ENCODE measurements at regions not wholly inside any gene's neighbourhood (a gene's known extent, or its start where the extent isn't known, plus 50 kb on each side); places are given as distances from the start of the nearest gene placed in this dataset.

DNA sequence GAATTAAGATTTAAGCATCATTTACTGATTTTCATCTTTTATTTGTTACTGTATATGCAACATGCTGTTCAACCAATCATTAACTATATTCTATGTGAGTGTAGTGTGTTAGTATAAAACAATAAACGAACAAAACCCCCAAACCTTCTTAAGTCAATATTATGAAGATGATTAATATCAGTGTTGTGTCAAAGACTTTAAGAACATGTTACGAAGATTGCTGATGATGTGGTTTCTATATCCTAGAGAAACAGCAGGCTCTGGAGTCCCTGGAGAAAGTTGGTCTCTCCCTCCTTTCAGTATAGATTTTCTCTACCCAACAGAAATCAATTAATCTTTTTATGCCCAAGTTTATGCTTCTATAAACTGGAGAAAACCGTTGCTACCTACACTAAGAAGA is 393.8 kb upstream of the HSF2 start:
- TF ChIP-seq, protein P1, sequence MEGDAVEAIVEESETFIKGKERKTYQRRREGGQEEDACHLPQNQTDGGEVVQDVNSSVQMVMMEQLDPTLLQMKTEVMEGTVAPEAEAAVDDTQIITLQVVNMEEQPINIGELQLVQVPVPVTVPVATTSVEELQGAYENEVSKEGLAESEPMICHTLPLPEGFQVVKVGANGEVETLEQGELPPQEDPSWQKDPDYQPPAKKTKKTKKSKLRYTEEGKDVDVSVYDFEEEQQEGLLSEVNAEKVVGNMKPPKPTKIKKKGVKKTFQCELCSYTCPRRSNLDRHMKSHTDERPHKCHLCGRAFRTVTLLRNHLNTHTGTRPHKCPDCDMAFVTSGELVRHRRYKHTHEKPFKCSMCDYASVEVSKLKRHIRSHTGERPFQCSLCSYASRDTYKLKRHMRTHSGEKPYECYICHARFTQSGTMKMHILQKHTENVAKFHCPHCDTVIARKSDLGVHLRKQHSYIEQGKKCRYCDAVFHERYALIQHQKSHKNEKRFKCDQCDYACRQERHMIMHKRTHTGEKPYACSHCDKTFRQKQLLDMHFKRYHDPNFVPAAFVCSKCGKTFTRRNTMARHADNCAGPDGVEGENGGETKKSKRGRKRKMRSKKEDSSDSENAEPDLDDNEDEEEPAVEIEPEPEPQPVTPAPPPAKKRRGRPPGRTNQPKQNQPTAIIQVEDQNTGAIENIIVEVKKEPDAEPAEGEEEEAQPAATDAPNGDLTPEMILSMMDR (IDR thresholded peaks at IDR 0.05; ENCODE audit: unreplicated experiment), result no peak
- no peak overlapping the region for H3K4me3 Mint-ChIP-seq (ENCODE audit: unreplicated experiment)
- H3K9me3 Mint-ChIP-seq (ENCODE audit: unreplicated experiment), result no peaks in the 10 kb centered on the region
- no peaks in the 10 kb centered on the region for H3K36me3 Mint-ChIP-seq (ENCODE audit: low read depth, unreplicated experiment)
- no peak overlapping the region for H3K27ac Mint-ChIP-seq (ENCODE audit: unreplicated experiment)
- DNase-seq (ENCODE audit: low spot score), result no peak
- no peaks in the 10 kb centered on the region for H3K4me1 Mint-ChIP-seq (ENCODE audit: unreplicated experiment)
- no peaks in the 10 kb centered on the region for H3K27me3 Mint-ChIP-seq (ENCODE audit: unreplicated experiment)

DNA sequence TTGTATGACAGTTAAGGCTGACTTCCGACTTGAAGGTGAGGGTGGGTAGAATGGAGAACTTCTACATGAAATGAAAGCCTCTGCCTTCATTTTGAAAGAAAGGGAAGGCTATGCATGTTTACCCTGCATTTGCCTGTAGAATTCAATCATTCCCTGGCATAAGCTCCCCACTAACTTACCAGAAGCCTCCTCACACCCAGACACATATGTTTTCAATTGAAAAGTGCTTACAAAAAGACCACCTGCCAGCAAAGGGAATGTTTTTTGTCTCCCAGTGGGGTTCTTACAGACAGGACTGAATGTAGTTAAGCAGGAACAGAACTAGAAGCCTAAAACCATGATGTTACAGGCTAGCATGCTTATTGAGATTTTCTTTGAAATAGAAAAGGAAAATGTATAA is 392.1 kb upstream of the HSF2 start:
- TF ChIP-seq, protein P1 (IDR thresholded peaks at IDR 0.05; ENCODE audit: unreplicated experiment), result no peak
- no peak for DNase-seq (ENCODE audit: low spot score)
- Mint-ChIP-seq H3K27ac (ENCODE audit: unreplicated experiment) (no peak overlapping the region), H3K9me3 (ENCODE audit: unreplicated experiment) (no peaks in the 10 kb centered on the region), H3K27me3 (ENCODE audit: unreplicated experiment) (no peaks in the 10 kb centered on the region), H3K36me3 (ENCODE audit: low read depth, unreplicated experiment) (no peaks in the 10 kb centered on the region), H3K4me3 (ENCODE audit: unreplicated experiment) (no peak overlapping the region), H3K4me1 (ENCODE audit: unreplicated experiment) (no peaks in the 10 kb centered on the region)

DNA sequence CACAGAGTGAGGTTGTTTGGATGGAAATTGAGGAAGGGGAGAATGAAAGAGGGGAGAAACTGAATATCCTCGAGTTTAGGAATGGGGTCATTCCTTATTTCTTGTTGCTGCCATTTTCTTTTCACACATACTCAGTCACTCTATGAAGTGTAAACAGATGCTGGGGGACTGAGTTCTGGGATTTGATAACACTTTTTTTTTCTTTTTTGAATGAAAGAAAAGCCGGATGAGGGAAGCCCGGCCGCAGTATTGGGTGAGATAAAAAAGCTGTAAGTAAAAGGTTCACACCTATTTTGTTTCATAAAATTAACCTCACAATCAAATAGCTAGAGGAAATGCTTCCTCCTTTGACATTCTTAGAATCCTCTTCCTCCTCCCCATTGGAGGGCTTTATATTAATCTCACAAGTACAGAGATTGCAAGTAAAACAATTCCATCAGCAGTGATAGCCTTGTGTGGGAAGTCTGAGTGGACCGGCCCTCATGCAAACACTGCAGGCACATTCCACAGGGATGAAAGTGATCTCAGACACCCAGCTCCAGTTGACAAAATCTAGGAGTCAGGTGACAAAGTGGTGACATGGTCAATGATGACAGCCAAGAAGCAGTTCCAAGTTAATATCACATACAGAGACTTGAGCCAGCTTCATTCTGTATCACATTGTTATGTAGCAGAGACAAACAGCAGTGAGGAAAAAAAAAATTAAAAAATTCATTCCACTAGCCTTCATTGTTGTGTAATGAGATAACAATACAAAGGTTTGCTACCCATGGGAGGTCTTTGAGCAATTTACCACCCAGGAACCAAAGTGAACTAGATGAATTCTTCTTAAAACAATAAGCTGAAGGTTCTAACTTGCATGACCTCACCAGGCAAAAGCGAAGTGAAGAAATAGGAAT is 391.1 kb upstream of the HSF2 start:
- no peak overlapping the region for H3K4me3 Mint-ChIP-seq (ENCODE audit: unreplicated experiment)
- no peak overlapping the region for H3K27ac Mint-ChIP-seq (ENCODE audit: unreplicated experiment)
- H3K4me1 Mint-ChIP-seq (ENCODE audit: unreplicated experiment), result no peaks in the 10 kb centered on the region
- no peaks in the 10 kb centered on the region for H3K9me3 Mint-ChIP-seq (ENCODE audit: unreplicated experiment)
- no peaks in the 10 kb centered on the region for H3K36me3 Mint-ChIP-seq (ENCODE audit: low read depth, unreplicated experiment)
- H3K27me3 Mint-ChIP-seq (ENCODE audit: unreplicated experiment), result no peaks in the 10 kb centered on the region
- no peak for DNase-seq (ENCODE audit: low spot score)
- TF ChIP-seq, protein P1 (IDR thresholded peaks at IDR 0.05; ENCODE audit: unreplicated experiment), result no peak

DNA sequence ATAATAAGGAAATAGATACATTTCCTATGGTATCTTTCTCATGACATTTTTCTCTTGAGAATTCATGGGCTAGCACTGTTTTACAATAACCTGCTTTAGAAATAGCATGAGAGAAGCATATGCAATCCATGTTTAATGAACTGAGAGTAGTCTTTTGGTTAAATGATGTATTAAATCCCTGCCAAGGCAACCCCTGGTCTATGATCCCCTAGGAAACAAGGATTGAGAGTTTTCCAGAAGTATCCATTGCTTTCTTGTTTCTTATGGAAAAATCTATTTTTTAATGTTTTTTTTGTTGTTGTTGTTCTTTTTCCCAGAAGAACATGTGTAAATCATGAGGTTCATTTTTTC is 390.5 kb upstream of the HSF2 start:
- Mint-ChIP-seq H3K9me3 (ENCODE audit: unreplicated experiment) (no peaks in the 10 kb centered on the region), H3K4me1 (ENCODE audit: unreplicated experiment) (no peaks in the 10 kb centered on the region), H3K27me3 (ENCODE audit: unreplicated experiment) (no peaks in the 10 kb centered on the region), H3K4me3 (ENCODE audit: unreplicated experiment) (no peak overlapping the region), H3K27ac (ENCODE audit: unreplicated experiment) (no peak overlapping the region), H3K36me3 (ENCODE audit: low read depth, unreplicated experiment) (no peaks in the 10 kb centered on the region)
- no peak for DNase-seq (ENCODE audit: low spot score)
- TF ChIP-seq, protein P1 (IDR thresholded peaks at IDR 0.05; ENCODE audit: unreplicated experiment), result no peak

DNA sequence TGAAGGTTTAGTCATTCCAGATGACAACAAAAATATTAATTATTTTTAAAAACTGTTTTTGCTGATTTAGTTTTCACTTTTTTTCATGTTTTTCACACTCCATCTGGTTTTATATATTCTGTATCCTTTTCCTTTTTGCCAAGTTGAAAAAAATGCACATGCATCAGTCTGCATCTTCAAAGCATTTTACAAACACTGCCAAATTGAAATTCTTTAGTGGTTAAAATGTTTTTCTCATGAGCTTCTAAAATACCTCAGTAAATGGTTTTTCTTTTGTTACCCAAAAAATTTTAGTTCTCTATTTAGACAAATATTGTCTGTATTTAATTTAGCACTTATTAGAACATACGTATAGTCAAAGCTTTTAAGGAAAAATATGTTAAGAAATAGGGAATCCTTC is 386.9 kb upstream of the HSF2 start:
- no peak for DNase-seq (ENCODE audit: low spot score)

More for the DNA sequence above, 386.9 kb upstream of the HSF2 start:
- H3K9me3 Mint-ChIP-seq (ENCODE audit: unreplicated experiment), result no peaks in the 10 kb centered on the region
- no peaks in the 10 kb centered on the region for H3K4me1 Mint-ChIP-seq (ENCODE audit: unreplicated experiment)
- no peaks in the 10 kb centered on the region for H3K27me3 Mint-ChIP-seq (ENCODE audit: unreplicated experiment)
- H3K36me3 Mint-ChIP-seq (ENCODE audit: low read depth, unreplicated experiment), result no peaks in the 10 kb centered on the region
- H3K4me3 Mint-ChIP-seq (ENCODE audit: unreplicated experiment), result no peak overlapping the region
- TF ChIP-seq, protein P1 (IDR thresholded peaks at IDR 0.05; ENCODE audit: unreplicated experiment), result no peak
- no peak overlapping the region for H3K27ac Mint-ChIP-seq (ENCODE audit: unreplicated experiment)
